ENCODE measurements at regions not wholly inside any gene's neighbourhood (a gene's known extent, or its start where the extent isn't known, plus 50 kb on each side); places are given as distances from the start of the nearest gene placed in this dataset.

- TF ChIP-seq EZH2phosphoT487 (IDR thresholded peaks at IDR 0.05; ENCODE audit: low read depth, severe bottlenecking, unreplicated experiment): no peak
- no peak for TF ChIP-seq EZH2 (IDR thresholded peaks at IDR 0.05; ENCODE audit: borderline replicate concordance)
- no peak for TF ChIP-seq CTCF (IDR thresholded peaks at IDR 0.05; ENCODE audit: poor library complexity)
Measured at GRCh38 chr3:152728231-152728980, 106.5 kb upstream of the P2RY1 start.

Data from hepatocyte (in vitro differentiated cells).